DND-41 (cell line): ENCODE measurements at regions not wholly inside any gene's neighbourhood (a gene's known extent, or its start where the extent isn't known, plus 50 kb on each side); places are given as distances from the start of the nearest gene placed in this dataset.

Source experiments
- ATAC-seq: fragments of 200-7000 bp; cut with Tn5 transposase; 3 replicates; pipeline ENCODE4 v1.9.1; 2021; ENCODE audit warnings: low read depth; ENCODE audit not compliant: insufficient read depth
- DNase-seq: peaks from one replicate; pipeline ENCODE4 v3.0.0-alpha.2; 2020
- H2AFZ ChIP-seq: 2 replicates; pipeline ENCODE4 v1.6.0; 2012; ENCODE audit warnings: low read depth, low read length
- H3K27ac ChIP-seq: 2 replicates; pipeline ENCODE4 v1.5.1; 2012; ENCODE audit warnings: low read length, inconsistent platforms
- H3K27me3 ChIP-seq: fragments of 200-600 bp; sonication (generic); 2 replicates; pipeline ENCODE4 v1.6.0; 2012; ENCODE audit warnings: low read length, mild to moderate bottlenecking, inconsistent platforms; ENCODE audit not compliant: insufficient read depth, poor library complexity
- H3K36me3 ChIP-seq: 2 replicates; pipeline ENCODE4 v1.5.1; 2012; ENCODE audit warnings: low read length, inconsistent platforms; ENCODE audit not compliant: insufficient read depth
- H3K4me1 ChIP-seq: 2 replicates; pipeline ENCODE4 v1.5.1; 2012; ENCODE audit warnings: mild to moderate bottlenecking, low read length; ENCODE audit not compliant: insufficient read depth
- H3K4me2 ChIP-seq: 2 replicates; pipeline ENCODE4 v1.6.0; 2012; ENCODE audit warnings: mild to moderate bottlenecking, moderate library complexity, low read length, inconsistent platforms; ENCODE audit not compliant: insufficient read depth
- H3K4me3 ChIP-seq, 2 experiments: fragments of 200-600 bp in 1 of 2; shearing (Covaris generic) in 1 of 2; 2 replicates each; pipeline ENCODE4 v1.5.1; 2012 to 2016; ENCODE audit warnings: inconsistent platforms in 2 of 2, low read length in 2 of 2, mild to moderate bottlenecking in 2 of 2, low read depth in 1 of 2, moderate library complexity in 1 of 2
- H3K79me2 ChIP-seq: 2 replicates; pipeline ENCODE4 v1.6.0; 2012; ENCODE audit warnings: low read length, inconsistent platforms; ENCODE audit not compliant: insufficient read depth
- H3K9ac ChIP-seq: 2 replicates; pipeline ENCODE4 v1.6.0; 2012; ENCODE audit warnings: low read depth, mild to moderate bottlenecking, inconsistent platforms, low read length, moderate library complexity
- H3K9me3 ChIP-seq: 2 replicates; pipeline ENCODE4 v1.5.1; 2012; ENCODE audit warnings: low read length, moderate library complexity, mild to moderate bottlenecking, inconsistent platforms; ENCODE audit not compliant: insufficient read depth, severe bottlenecking
- H4K20me1 ChIP-seq: 2 replicates; pipeline ENCODE4 v1.6.0; 2012; ENCODE audit warnings: low read length; ENCODE audit not compliant: insufficient read depth
- EZH2 ChIP-seq: IDR thresholded peaks from 3 replicates; pipeline ENCODE4 v1.6.1; 2012; ENCODE audit warnings: borderline replicate concordance, low read depth, mild to moderate bottlenecking, moderate library complexity, low read length, inconsistent platforms; ENCODE audit not compliant: severe bottlenecking
- TF ChIP-seq, protein P1 (sequence below): IDR thresholded peaks from 2 replicates; pipeline ENCODE4 v1.5.1; 2012; ENCODE audit warnings: borderline replicate concordance, low read length, moderate library complexity, mild to moderate bottlenecking; ENCODE audit not compliant: poor library complexity, severe bottlenecking; ENCODE audit errors: extremely low read depth

DNA sequence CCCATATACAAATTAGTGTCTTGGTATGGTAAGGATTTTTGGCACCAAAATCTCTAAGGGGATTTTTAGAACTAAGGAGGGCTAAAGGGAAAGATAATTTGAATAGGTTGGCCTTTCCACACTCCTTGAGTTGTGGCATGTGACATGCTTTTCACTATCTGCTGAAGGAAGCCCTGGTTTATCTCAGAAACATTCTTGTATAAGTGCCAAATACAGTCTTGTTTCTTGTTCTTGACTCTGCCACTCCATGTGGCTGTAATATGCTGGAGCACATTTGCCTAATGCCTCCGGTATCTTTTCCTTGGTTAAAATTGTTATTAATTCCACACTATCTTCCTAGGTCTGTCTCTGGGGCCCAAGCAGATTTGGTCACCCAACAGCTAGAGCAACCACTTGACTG lies 457.0 kb downstream of the USP25 start:
- DNase-seq (no peak), ATAC-seq (no peak)
- H3K4me1 ChIP-seq: no peaks in the 10 kb centered on the region
- no peak overlapping the region for H3K9ac ChIP-seq
- H3K4me3 ChIP-seq: no peak overlapping the region
- no peaks in the 10 kb centered on the region for H3K27me3 ChIP-seq
- no peak overlapping the region for H3K27ac ChIP-seq
- H3K9me3 ChIP-seq: no peaks in the 10 kb centered on the region
- no peak overlapping the region for H3K4me2 ChIP-seq
- no peaks in the 10 kb centered on the region for H4K20me1 ChIP-seq
- no peaks in the 10 kb centered on the region for H3K79me2 ChIP-seq
- no peaks in the 10 kb centered on the region for H3K36me3 ChIP-seq
- no peak for TF ChIP-seq EZH2
- TF ChIP-seq, protein P1, sequence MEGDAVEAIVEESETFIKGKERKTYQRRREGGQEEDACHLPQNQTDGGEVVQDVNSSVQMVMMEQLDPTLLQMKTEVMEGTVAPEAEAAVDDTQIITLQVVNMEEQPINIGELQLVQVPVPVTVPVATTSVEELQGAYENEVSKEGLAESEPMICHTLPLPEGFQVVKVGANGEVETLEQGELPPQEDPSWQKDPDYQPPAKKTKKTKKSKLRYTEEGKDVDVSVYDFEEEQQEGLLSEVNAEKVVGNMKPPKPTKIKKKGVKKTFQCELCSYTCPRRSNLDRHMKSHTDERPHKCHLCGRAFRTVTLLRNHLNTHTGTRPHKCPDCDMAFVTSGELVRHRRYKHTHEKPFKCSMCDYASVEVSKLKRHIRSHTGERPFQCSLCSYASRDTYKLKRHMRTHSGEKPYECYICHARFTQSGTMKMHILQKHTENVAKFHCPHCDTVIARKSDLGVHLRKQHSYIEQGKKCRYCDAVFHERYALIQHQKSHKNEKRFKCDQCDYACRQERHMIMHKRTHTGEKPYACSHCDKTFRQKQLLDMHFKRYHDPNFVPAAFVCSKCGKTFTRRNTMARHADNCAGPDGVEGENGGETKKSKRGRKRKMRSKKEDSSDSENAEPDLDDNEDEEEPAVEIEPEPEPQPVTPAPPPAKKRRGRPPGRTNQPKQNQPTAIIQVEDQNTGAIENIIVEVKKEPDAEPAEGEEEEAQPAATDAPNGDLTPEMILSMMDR: no peak
- H2AFZ ChIP-seq: no peak overlapping the region

DNA sequence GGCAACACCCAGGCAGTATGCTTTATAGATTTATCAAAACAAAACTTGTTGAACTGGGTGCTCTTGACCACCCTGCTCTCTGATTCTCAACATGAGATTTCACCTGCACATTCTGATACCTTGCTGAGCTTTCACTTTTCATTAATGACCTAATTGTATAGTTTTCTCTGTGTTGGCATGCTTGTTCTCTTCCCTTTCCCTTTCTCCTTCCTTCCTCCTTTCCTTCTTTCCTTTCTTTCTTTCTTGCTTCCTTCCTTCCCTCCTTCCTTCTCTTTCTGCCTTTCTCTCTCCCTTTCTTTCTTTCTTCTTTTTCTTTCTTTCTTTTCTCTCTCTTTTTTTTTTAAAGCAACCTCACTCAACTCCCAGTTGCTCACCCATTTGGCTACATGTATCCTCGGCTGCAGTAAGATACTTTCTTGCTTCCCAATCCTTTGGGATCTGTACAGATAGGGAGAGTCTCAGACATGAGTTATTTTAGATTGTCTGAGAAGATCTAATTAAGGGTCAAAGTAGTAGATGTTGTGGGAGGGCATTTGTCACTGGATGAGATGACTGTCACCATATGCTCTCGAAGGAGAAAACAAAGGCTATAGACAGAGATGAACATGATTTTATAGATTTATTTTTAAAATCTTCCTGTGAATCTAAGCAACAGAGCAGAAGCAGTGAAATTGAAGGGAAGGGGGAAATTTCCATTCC lies 458.0 kb downstream of the USP25 start:
- H3K27me3 ChIP-seq: no peaks in the 10 kb centered on the region
- no peak overlapping the region for H2AFZ ChIP-seq
- no peak overlapping the region for H3K9ac ChIP-seq
- no peak for ATAC-seq
- no peaks in the 10 kb centered on the region for H3K9me3 ChIP-seq
- no peaks in the 10 kb centered on the region for H3K79me2 ChIP-seq
- H3K4me1 ChIP-seq: no peaks in the 10 kb centered on the region
- H3K4me3 ChIP-seq: no peak overlapping the region
- TF ChIP-seq, protein P1: no peak
- TF ChIP-seq EZH2: no peak
- H4K20me1 ChIP-seq: no peaks in the 10 kb centered on the region
- H3K4me2 ChIP-seq: no peak overlapping the region
- DNase-seq: no peak
- H3K27ac ChIP-seq: no peak overlapping the region
- H3K36me3 ChIP-seq: no peaks in the 10 kb centered on the region

DNA sequence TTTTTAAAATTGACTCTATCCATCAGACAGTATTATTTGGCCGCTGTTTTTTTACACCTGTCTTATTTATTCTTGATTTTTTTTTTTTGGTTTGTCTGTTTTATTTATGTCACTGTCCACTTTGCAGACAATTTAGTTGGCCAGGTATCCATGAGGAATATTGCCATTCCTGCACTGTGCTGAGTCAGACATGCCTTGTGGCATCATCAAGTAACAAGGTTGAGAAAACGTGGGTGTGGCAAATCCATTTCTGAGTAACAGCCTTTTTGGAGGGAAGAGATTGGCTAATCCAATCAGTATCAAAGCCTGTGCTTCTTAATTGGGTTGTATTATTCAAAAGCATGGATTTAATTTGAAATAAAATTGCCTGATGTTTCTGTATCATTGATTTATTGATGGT lies 463.1 kb downstream of the USP25 start:
- Histone ChIP-seq H3K4me2 (no peak overlapping the region), H3K9ac (no peak overlapping the region), H3K36me3 (no peaks in the 10 kb centered on the region), H3K4me1 (peaks cover 18% of the 10 kb centered on the region), H4K20me1 (no peaks in the 10 kb centered on the region), H2AFZ (no peak overlapping the region), H3K79me2 (peaks cover 31% of the 10 kb centered on the region), H3K4me3 (no peak overlapping the region), H3K27ac (no peak overlapping the region), H3K9me3 (no peaks in the 10 kb centered on the region), H3K27me3 (no peaks in the 10 kb centered on the region)
- ATAC-seq: no peak
- no peak for DNase-seq
- TF ChIP-seq, protein P1: no peak
- TF ChIP-seq EZH2: no peak
